Myocyte (in vitro differentiated cells): ENCODE measurements at regions not wholly inside any gene's neighbourhood (a gene's known extent, or its start where the extent isn't known, plus 50 kb on each side); places are given as distances from the start of the nearest gene placed in this dataset.

ENCODE experiments used
- DNase-seq: peaks from one replicate; pipeline ENCODE4 v3.0.0-alpha.2; 2012; ENCODE audit warnings: low read depth

DNA sequence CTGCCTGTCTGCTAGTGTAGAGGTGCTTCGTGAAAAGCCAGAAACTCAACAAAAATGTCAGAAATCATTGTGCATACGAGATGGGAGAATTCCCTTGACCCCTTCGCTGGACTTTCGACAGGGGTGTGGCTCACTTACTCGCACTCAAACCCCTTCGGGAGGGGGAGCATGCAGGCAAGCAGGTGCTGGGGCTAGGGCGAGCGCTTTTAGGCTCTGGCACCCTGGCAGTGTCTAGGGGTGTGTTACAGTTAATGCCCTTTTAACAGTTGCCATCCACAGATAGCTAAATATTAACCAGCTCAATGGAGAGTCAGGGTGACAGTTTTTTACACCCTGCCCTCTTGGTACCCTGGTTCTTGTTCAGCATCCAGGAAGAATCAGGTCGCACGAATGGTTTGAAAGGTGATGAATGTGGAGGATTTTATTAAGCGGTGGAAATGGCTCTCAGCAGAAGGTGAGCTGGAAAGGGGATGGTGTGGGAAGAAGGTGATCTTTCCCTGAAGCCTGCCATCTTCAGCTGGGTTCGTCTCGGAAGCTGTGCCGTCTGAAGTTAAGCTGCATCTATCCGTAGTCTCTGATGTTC is 59.6 kb upstream of the SHANK2 start:
- no peak for DNase-seq

DNA sequence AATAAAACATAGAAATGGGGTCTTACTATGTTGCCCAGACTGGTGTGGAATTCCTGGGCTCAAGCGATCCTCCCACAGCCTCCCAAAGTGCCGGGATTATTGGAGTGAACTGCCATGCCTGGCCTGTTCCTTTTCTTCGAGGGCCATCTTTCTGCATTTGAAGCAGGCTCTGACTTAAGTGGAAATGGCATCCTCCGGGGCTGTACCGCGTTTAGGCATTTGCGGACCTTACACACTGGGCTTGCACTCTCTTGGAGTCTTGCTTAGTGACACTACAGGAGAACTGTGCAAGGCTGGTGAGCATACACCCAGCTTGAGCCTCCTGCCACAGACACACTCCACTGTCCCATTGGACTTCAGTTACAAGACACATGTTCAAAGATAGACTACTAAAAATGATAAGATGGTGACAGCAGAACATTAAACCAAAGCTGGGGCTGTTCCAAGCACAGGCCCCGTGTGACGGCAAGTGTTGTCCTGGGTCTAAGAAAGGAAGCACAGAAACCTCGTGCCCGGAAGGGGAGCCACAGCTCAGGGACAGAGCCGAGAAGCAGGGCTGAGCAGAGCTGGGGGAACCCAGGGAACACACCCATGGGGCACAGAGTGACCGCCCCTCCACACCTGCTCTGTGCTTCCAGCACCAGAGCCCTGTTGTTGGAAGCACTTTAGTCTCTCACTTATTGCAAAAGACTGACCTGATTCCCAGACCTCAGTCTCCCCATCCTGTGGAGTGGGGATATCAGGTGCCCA is 59.0 kb upstream of the SHANK2 start:
- DNase-seq: no peak

GRCh38 chr11:71310184-71310583 is 57.8 kb upstream of the SHANK2 start:
- DNase-seq: no peak

DNA sequence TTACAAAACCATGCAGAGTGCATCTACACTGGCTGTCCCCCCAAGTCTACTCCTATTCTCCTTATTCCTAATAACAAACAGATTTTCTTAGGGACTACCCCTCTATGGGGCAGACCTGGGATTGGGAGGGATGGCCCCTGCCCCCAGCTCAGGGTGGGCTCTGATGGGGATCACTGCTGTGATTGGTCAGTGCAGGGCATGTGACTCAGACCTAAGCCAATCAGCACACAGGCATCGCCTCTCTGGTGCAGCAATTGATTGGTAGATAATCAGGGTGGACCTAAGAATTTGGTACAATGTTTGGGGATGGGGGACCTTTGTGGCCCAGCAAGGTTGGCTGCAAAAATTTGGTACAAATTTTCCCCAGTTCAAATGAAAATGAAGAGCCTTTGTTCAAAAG is 57.2 kb upstream of the SHANK2 start:
- DNase-seq: no peak

- DNase-seq: no peak
These were observed 56.8 kb upstream of the SHANK2 start for GRCh38 chr11:71309181-71309580.

GRCh38 chr11:71307811-71308645 is 55.7 kb upstream of the SHANK2 start:
- no peak for DNase-seq

DNA sequence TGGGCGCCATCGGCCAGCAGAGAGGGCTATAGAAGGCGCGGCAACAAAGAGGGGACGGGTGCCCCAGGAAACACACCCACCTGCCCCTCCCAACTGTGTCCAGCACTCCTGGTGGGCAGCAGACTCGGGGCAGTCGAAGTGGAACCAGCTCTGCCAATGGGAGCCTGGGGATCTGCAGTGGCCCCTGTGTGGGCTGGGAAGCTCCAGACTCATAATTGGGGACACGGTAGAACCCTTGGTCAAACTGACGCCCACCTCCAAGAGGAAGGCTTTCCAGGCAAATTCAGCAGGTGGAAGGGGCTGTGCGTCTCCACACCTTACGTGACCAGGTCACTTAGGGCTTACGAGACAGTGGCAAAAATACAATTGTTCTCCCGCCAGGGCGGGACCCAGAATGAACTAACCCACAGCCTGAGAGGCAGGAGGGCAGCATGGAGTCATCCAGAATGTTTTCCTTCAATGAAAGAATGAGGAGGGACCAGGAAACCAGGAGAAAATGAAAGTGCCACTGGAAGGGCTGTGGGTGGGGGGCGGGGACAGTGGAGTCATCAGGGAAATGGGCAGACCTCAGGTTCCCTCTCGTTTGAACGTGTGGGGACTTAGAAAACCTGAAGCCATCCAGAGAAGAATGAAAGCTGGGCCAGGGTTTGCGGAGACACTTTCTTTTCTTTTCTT is 53.2 kb upstream of the SHANK2 start:
- no peak for DNase-seq

DNA sequence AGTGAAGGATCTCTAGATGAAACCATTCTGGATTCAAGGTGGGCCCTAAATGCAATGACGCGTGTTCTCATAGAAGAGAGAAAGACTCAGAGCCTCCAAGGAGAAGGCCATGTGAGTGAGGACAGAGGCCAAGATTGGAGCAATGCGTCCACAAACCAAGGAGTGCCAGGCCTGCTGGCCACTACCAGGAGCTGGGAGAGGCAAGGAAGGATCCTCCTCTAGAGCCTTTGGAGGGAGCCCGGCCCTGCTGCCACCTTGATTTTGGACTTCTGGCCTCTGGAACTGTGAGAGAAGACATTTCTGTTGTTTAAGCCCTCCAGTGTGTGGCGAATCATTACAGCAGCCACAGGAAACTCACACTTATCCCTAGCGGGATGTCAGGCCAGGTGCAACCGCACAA is 52.7 kb upstream of the SHANK2 start:
- no peak for DNase-seq

GRCh38 chr11:71304491-71304890 is 52.1 kb upstream of the SHANK2 start:
- no peak for DNase-seq

DNA sequence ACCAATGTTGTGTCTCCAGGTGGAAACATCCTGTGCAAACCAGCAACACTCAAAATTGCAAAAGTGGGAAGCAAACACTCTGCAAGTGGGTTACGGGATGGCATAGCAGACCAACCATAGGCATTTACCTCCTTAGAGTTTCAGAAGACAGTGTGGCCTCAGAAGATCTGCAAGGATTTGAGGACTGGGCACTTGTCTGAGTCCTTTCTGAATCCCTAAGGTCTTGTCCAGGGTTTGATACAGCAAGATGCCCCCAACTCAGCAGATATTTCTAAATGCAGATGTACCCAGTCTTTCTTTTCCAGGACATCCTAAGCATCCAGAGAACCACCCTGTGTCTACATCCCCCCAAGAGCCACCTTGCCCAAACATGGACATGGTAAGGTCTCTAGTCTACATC is 51.7 kb upstream of the SHANK2 start:
- DNase-seq: no peak

DNA sequence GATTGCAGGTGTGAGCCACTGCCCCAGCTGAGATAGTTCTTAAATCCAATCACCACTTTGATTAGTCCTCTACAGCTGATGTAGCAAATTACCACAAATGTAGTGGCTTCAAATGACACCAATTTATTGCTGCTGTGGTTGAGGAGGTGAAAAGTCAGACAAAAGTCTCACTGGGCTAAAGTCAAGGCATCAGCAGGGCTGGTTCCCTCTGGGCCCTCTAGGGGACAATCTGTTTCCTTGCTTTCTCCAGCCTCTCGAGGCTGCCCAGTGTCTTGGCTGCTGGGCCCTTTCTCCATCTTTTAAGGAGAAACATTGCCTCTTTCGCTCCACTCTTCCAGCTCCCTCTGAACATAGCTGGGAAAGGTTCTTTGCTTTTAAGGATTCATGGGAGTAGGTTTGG is 50.5 kb upstream of the SHANK2 start:
- no peak for DNase-seq

- no peak for DNase-seq
These were observed 50.1 kb upstream of the SHANK2 start for GRCh38 chr11:71302534-71302909.
